Ramos (cell line): ENCODE measurements at regions not wholly inside any gene's neighbourhood (a gene's known extent, or its start where the extent isn't known, plus 50 kb on each side); places are given as distances from the start of the nearest gene placed in this dataset.
"Not testable (repeated sequence)": the region's sequence is repeated elsewhere in the genome, so short reads cannot be mapped to it uniquely, and the experiment has no call there.

Experiments used
- in situ Hi-C: fragments of 300-500 bp; cut with MboI; formaldehyde crosslinking; loops from one replicate; pipeline ENCODE4 v1.14.3; 2022; ENCODE audit warnings: low sequenced_read_pairs; ENCODE audit not compliant: unreplicated experiment

GRCh38 chr4:131302108-131302507 is 1847.0 kb upstream of the PCDH10 start:
- in situ Hi-C loops, result no loop called here

DNA sequence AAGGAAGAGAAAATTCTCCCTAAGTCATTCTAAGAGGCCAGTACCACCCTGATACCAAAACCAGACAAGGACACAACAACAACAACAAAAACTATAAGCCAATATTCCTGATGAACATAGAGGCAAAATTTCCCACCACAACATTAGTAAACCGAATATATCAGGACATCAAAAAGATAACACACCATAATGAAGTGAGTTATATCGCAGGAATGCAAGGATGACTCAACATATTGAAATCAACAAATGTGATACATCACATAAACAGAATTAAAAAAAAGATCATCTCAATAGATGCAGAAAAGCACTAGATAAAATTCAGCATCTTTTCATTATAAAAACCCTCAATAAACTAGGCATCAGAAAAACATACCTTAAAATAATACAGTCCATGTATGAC is 1844.4 kb upstream of the PCDH10 start:
- in situ Hi-C loops, result no loop called here

DNA sequence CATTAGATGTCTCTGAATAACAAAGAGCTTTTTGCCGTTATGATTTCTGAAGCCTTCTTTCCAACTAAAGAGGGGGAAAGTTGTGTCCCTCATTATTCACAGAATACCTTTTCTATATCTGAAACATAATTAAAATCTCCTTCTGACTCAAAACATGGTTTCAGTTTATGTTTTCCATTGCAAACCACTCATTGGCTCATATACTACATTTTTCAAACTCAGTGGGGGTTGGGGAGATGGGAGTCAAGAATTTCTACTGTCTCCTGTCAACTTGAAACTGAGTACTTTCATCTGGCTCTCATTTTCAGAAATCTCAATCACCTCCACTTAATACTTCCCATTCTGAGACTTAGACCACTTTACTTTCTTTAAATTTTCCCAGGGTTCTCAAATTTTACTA is 1839.5 kb upstream of the PCDH10 start:
- in situ Hi-C loops, result no loop called here

GRCh38 chr4:131316086-131316485 is 1833.0 kb upstream of the PCDH10 start:
- in situ Hi-C loops, result no loop called here

DNA sequence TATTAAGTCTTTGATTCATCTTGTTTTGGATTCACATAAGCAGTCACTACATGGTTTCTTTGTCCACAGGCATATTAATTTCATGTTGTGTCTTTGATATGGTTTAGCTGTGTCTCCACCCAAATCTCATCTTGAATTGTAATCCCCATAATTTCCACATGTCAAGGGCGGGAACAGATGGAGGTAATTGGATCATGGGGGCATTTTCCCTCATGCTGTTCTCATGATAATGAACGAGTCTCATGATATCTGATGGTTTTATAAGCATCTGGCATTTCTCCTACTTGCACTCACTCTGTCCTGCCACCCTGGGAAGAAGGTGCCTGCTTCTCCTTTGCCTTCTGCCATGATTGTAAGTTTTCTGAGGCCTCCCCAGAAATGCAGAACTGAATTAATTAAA is 1811.2 kb upstream of the PCDH10 start:
- in situ Hi-C loops, result no loop called here

- in situ Hi-C loops, result no loop called here
Observed at GRCh38 chr4:131339137-131339536, 1810.0 kb upstream of the PCDH10 start.

GRCh38 chr4:131344761-131345160 is 1804.3 kb upstream of the PCDH10 start:
- in situ Hi-C loops, result no loop called here

DNA sequence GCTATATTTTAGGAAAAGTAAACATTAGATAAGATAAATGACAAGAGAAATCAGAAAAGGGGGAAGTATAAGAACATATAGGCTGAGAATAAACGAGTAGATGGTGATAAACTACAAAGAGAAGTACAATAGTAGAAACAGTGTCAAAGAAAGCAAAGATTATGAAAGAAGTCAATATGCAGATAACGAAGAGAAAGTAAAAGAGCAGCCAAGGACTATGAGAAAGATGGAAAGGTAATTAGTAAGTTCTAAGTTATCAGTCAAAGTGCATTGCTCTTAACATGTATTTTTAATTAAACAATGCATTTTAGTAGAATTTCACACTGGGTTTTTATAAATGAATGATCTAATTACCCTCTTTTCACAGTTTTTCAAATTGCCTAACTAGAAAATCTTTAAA is 1801.3 kb upstream of the PCDH10 start:
- in situ Hi-C loops, result no loop called here

DNA sequence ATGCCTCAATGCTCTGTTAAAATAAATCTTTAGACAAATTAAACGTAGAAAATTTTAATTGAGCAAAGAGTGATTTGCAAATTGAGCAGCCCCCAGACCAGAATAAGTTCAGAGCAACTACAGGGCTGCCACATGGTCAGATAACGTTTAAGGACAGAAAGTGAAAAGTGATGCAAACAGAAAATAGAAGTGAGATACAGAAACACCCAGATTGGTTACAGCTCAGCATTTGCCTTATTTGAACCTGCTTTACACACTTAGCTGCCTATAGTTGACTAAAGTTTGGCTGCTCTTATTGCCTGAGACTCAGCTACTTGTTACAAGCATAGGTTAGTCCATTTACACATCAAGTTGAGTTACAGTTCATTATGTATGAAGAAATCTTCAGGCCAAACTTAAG is 1800.8 kb upstream of the PCDH10 start:
- in situ Hi-C loops, result no loop called here

GRCh38 chr4:131352371-131352770 is 1796.7 kb upstream of the PCDH10 start:
- in situ Hi-C loops, result not testable (repeated sequence)

DNA sequence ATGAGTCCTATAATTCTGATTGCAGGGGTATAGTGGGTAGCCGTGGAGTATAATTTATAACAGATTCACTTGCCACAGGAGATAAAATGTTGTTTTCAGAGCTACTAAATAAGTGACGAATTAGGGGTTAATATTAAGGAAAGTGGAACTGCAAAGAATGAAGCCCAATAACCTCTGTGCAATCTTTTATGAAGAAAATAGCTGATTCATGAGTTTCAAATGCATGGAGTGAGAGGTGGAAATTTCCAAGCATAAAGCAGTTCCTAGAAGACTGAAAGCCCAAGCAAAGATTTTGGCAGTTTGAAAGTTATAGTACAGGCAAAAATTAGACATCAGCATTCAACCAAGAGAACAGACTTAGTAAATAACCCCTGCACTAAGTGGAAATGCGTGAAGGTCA is 1782.4 kb upstream of the PCDH10 start:
- in situ Hi-C loops, result no loop called here

- in situ Hi-C loops, result no loop called here
Observed at GRCh38 chr4:131367441-131367840, 1781.7 kb upstream of the PCDH10 start.

DNA sequence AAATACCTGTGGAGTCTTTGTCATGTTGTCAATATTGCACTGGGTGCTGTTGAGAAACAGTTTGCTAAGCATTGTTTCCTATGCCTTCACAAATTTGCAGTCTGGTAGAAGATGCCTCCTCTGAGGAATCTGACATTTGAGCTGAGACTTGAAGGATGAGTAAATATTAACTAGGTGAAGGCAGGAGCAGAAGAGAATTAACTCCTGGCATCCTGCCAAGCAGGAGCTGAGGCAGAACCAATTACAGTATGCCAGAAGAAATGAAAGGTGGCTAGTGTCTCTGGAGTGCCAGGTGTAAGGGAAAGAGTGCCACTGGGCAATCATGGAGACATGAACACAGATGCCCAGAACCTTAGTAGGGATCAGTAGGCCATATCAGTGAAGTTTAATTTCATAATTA is 1778.2 kb upstream of the PCDH10 start:
- in situ Hi-C loops, result no loop called here

- in situ Hi-C loops, result no loop called here
Observed at GRCh38 chr4:131381055-131381454, 1768.0 kb upstream of the PCDH10 start.

- in situ Hi-C loops, result no loop called here
Observed at GRCh38 chr4:131382839-131383238, 1766.3 kb upstream of the PCDH10 start.

GRCh38 chr4:131388277-131388676 is 1760.8 kb upstream of the PCDH10 start:
- in situ Hi-C loops, result no loop called here

- in situ Hi-C loops, result no loop called here
Observed at GRCh38 chr4:131408102-131408501, 1741.0 kb upstream of the PCDH10 start.

DNA sequence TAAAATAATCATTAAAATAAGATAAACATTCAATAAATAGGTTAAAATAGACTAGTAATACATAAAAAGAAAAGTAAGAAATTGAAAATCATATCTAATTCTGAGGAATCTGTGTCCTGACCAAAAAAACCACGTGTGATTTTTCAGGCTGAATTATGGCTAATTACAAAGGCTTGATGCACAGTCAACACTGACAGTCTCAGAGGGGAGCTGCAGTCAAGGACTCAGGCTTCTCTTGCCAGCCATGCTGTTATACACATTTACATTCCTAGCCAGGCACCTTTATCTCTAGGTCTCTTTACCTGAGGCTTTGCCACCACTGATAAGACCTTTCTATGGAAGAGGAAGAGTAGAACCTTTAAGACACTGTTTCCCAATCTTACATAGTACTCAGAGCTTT is 1737.7 kb upstream of the PCDH10 start:
- in situ Hi-C loops, result no loop called here

GRCh38 chr4:131419147-131419546 is 1729.9 kb upstream of the PCDH10 start:
- in situ Hi-C loops, result no loop called here

DNA sequence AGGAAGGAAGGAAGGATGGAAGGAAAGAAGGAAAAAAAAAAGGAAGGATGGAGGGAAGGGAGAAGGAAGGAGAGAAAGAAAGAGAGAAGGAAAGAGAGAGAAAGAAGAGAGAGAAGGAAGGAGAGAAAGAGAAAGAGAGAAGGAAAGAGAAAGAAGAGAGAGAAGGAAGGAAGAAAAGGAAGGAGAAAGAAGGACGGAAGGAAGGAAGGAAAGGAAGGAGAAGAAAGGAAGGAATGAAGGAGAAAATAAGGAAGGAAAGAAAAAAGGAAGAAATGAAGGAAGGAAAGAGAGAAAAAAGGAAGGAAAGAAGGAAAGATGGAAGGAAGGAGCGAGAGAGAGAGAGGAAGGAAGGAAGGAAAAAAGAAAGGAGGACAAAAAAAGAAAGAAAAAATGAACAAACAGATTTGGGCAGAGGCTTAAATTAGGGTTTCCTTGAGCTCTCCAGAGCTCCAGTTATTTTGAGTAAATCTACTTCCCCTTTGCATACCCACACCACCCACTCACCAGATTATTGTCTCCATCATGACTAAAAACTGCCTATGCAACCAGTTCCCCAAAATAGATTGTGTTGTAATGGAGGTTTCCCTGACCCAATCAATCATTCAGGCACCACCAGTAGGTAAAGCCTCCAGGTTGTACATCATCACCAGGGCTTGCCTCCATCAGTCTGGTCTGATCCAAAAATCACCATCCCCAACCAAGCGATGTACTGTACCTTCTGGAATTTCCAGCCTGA is 1722.9 kb upstream of the PCDH10 start:
- in situ Hi-C loops, result no loop called here

DNA sequence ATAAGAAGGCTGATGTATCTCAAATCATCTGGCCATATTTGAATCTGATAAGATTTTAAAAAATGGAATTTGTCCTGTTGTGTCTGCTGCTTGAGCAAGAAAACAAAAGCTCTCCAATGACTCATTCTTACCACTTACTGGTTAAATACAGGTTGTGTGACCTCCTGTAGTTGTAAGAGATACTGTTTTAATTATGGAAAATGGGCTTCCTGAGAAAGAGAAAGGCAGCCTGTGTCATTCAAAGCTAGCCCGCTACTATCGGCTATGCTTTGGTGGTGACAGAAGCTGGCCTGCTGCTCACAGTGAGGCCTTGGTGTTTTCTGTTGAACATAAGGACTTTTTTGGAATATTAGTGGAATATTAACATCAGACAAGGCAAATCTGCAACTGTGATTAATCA is 1722.1 kb upstream of the PCDH10 start:
- in situ Hi-C loops, result no loop called here

- in situ Hi-C loops, result no loop called here
Observed at GRCh38 chr4:131430302-131430701, 1718.8 kb upstream of the PCDH10 start.
